ENCODE measurements at regions not wholly inside any gene's neighbourhood (a gene's known extent, or its start where the extent isn't known, plus 50 kb on each side); places are given as distances from the start of the nearest gene placed in this dataset.
"Not testable (repeated sequence)": the region's sequence is repeated elsewhere in the genome, so short reads cannot be mapped to it uniquely, and the experiment has no call there.

GRCh38 chr2:129193961-129194360 is 785.5 kb upstream of the RAB6C start:
- Histone ChIP-seq H3K27ac (replicated peaks) (no peak overlapping the region), H3K4me3 (no peak overlapping the region), H3K4me1 (no peaks in the 10 kb centered on the region), H3K36me3 (no peaks in the 10 kb centered on the region), H3K9me3 (replicated peaks) (no peaks in the 10 kb centered on the region), H3K27me3 (ENCODE audit: low read depth) (peaks cover 18% of the 10 kb centered on the region)
- TF ChIP-seq, protein P1, sequence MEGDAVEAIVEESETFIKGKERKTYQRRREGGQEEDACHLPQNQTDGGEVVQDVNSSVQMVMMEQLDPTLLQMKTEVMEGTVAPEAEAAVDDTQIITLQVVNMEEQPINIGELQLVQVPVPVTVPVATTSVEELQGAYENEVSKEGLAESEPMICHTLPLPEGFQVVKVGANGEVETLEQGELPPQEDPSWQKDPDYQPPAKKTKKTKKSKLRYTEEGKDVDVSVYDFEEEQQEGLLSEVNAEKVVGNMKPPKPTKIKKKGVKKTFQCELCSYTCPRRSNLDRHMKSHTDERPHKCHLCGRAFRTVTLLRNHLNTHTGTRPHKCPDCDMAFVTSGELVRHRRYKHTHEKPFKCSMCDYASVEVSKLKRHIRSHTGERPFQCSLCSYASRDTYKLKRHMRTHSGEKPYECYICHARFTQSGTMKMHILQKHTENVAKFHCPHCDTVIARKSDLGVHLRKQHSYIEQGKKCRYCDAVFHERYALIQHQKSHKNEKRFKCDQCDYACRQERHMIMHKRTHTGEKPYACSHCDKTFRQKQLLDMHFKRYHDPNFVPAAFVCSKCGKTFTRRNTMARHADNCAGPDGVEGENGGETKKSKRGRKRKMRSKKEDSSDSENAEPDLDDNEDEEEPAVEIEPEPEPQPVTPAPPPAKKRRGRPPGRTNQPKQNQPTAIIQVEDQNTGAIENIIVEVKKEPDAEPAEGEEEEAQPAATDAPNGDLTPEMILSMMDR (IDR thresholded peaks at IDR 0.05; ENCODE audit: borderline replicate concordance), result no peak
- intact Hi-C loops (cut with micrococcal nuclease), result no loop called here
- no peak for DNase-seq

DNA sequence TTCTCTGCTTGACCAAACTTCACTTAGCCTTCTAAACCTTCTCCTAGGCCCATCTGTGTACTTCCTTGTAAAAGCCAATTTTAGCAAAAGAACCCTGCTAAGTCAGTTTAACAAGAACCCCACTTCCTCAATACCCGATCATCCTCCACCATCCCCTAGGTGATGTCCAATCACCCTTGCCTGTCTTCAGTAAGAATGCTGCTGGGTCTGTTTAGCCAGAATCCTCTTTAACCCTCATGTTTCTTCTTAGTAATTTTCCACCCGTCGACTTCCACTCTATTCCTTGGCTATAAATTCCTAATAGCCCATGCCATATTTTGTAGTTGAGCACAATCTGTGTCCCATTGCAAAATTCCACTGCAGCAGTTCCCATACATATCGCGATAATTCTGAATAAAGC is 780.0 kb upstream of the RAB6C start:
- Histone ChIP-seq H3K4me1 (no peaks in the 10 kb centered on the region), H3K27me3 (ENCODE audit: low read depth) (no peaks in the 10 kb centered on the region), H3K27ac (replicated peaks) (no peak overlapping the region), H3K9me3 (replicated peaks) (no peaks in the 10 kb centered on the region), H3K36me3 (no peaks in the 10 kb centered on the region), H3K4me3 (no peak overlapping the region)
- no peak for DNase-seq
- TF ChIP-seq, protein P1 (IDR thresholded peaks at IDR 0.05; ENCODE audit: borderline replicate concordance), result no peak
- intact Hi-C loops (cut with micrococcal nuclease), result no loop called here

DNA sequence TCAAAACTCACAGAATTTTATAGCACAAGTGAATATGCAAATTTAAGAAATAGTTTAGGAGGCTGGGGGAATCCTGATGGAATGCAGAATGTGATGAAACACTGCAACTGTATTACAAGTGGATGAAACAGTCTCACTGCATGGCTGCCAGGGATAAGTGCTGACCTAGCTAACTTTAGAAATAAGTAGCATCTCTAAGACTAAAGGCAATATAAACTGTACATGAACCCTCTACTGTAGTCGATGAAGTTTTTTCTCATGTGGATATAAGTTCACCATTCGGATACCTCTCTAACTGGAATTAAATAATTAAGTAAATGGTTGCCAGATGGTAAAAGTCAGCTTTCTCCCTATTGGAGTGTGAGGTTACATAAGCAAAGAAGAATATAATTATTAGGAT is 777.8 kb upstream of the RAB6C start:
- H3K4me1 ChIP-seq, result no peaks in the 10 kb centered on the region
- H3K36me3 ChIP-seq, result no peaks in the 10 kb centered on the region
- H3K9me3 ChIP-seq (replicated peaks), result no peaks in the 10 kb centered on the region
- no peak overlapping the region for H3K4me3 ChIP-seq
- no peak overlapping the region for H3K27ac ChIP-seq (replicated peaks)
- no peak for DNase-seq
- peaks cover 1% of the 10 kb centered on the region for H3K27me3 ChIP-seq (ENCODE audit: low read depth)
- intact Hi-C loops (cut with micrococcal nuclease), result no loop called here
- TF ChIP-seq, protein P1 (IDR thresholded peaks at IDR 0.05; ENCODE audit: borderline replicate concordance), result no peak

- H3K9me3 ChIP-seq (replicated peaks), result no peaks in the 10 kb centered on the region
- DNase-seq, result no peak
- no peak overlapping the region for H3K4me3 ChIP-seq
- no peaks in the 10 kb centered on the region for H3K36me3 ChIP-seq
- no peak overlapping the region for H3K27ac ChIP-seq (replicated peaks)
- peaks cover 12% of the 10 kb centered on the region for H3K27me3 ChIP-seq (ENCODE audit: low read depth)
- intact Hi-C loops (cut with micrococcal nuclease), result no loop called here
- no peaks in the 10 kb centered on the region for H3K4me1 ChIP-seq
- TF ChIP-seq, protein P1 (IDR thresholded peaks at IDR 0.05; ENCODE audit: borderline replicate concordance), result no peak
Measured at GRCh38 chr2:129203331-129203730, 776.1 kb upstream of the RAB6C start.

DNA sequence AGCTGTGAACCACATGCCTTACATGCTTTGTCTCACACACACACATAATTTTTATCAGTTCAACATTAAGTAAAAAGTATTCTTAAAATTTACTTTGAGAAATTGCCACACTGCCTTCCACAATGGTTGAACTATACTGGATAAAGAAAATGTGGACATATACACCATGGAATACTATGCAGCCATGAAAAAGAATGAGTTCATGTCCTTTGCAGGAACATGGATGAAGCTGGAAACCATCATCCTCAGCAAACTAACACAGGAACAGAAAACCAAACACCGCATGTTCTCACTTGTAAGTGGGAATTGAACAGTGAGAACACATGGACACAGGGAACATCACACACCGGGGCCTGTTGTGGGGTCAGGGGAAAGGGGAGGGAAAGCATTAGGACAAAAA is 774.9 kb upstream of the RAB6C start:
- peaks cover 12% of the 10 kb centered on the region for H3K27me3 ChIP-seq (ENCODE audit: low read depth)
- DNase-seq; H3K4me3 ChIP-seq; H3K4me1 ChIP-seq; H3K36me3 ChIP-seq; H3K9me3 ChIP-seq (replicated peaks); H3K27ac ChIP-seq (replicated peaks); intact Hi-C loops (cut with micrococcal nuclease): not testable (repeated sequence)

- Histone ChIP-seq H3K27ac (replicated peaks) (no peak overlapping the region), H3K9me3 (replicated peaks) (no peaks in the 10 kb centered on the region), H3K4me1 (no peaks in the 10 kb centered on the region), H3K27me3 (ENCODE audit: low read depth) (peaks cover 12% of the 10 kb centered on the region), H3K4me3 (no peak overlapping the region), H3K36me3 (no peaks in the 10 kb centered on the region)
- no peak for DNase-seq
- intact Hi-C loops (cut with micrococcal nuclease), result no loop called here
- TF ChIP-seq, protein P1 (IDR thresholded peaks at IDR 0.05; ENCODE audit: borderline replicate concordance), result no peak
Measured at GRCh38 chr2:129205176-129205575, 774.3 kb upstream of the RAB6C start.

Measured in left ventricle myocardium inferior (tissue), 1 donor.